ENCODE measurements at regions not wholly inside any gene's neighbourhood (a gene's known extent, or its start where the extent isn't known, plus 50 kb on each side); places are given as distances from the start of the nearest gene placed in this dataset.

- TF ChIP-seq CTCF (IDR thresholded peaks at IDR 0.05; ENCODE audit: low read depth, low read length), result no peak
- H3K36me3 ChIP-seq, result no peaks in the 10 kb centered on the region
- H3K4me1 ChIP-seq (ENCODE audit: low read depth), result no peaks in the 10 kb centered on the region
- H3K27me3 ChIP-seq, result no peaks in the 10 kb centered on the region
- DNase-seq (ENCODE audit: low read depth in 1 of 2, low spot score in 1 of 2), result peak in 1 of 2 donors; percentile 2
- H3K4me3 ChIP-seq, result no peak overlapping the region
- H3K27ac ChIP-seq, result no peak overlapping the region
- no peaks in the 10 kb centered on the region for H3K9me3 ChIP-seq (ENCODE audit: low read depth)
These were observed 2832.4 kb downstream of the PCDH9 start for GRCh38 chr13:64397701-64398100.

- Histone ChIP-seq H3K27ac (no peak overlapping the region), H3K36me3 (no peaks in the 10 kb centered on the region), H3K4me1 (ENCODE audit: low read depth) (no peaks in the 10 kb centered on the region), H3K27me3 (no peaks in the 10 kb centered on the region), H3K9me3 (ENCODE audit: low read depth) (no peaks in the 10 kb centered on the region), H3K4me3 (no peak overlapping the region)
- no peak for DNase-seq (ENCODE audit: low read depth in 1 of 2, low spot score in 1 of 2)
- no peak for TF ChIP-seq CTCF (IDR thresholded peaks at IDR 0.05; ENCODE audit: low read depth, low read length)
These were observed 2852.5 kb downstream of the PCDH9 start for GRCh38 chr13:64377606-64378005.

GRCh38 chr13:64371461-64371860, 2858.7 kb downstream of the PCDH9 start:
- Histone ChIP-seq H3K9me3 (ENCODE audit: low read depth) (no peaks in the 10 kb centered on the region), H3K36me3 (no peaks in the 10 kb centered on the region), H3K27me3 (no peaks in the 10 kb centered on the region), H3K4me1 (ENCODE audit: low read depth) (no peaks in the 10 kb centered on the region), H3K4me3 (no peak overlapping the region), H3K27ac (no peak overlapping the region)
- no peak for DNase-seq (ENCODE audit: low read depth in 1 of 2, low spot score in 1 of 2)
- TF ChIP-seq CTCF (IDR thresholded peaks at IDR 0.05; ENCODE audit: low read depth, low read length), result no peak

GRCh38 chr13:64371045-64371444, 2859.1 kb downstream of the PCDH9 start:
- H3K4me3 ChIP-seq, result no peak overlapping the region
- H3K36me3 ChIP-seq, result no peaks in the 10 kb centered on the region
- no peak for TF ChIP-seq CTCF (IDR thresholded peaks at IDR 0.05; ENCODE audit: low read depth, low read length)
- no peaks in the 10 kb centered on the region for H3K4me1 ChIP-seq (ENCODE audit: low read depth)
- no peaks in the 10 kb centered on the region for H3K27me3 ChIP-seq
- no peak for DNase-seq (ENCODE audit: low read depth in 1 of 2, low spot score in 1 of 2)
- H3K9me3 ChIP-seq (ENCODE audit: low read depth), result no peaks in the 10 kb centered on the region
- no peak overlapping the region for H3K27ac ChIP-seq

- Histone ChIP-seq H3K27ac (no peak overlapping the region), H3K4me3 (no peak overlapping the region), H3K4me1 (ENCODE audit: low read depth) (no peaks in the 10 kb centered on the region), H3K9me3 (ENCODE audit: low read depth) (no peaks in the 10 kb centered on the region), H3K27me3 (no peaks in the 10 kb centered on the region), H3K36me3 (no peaks in the 10 kb centered on the region)
- DNase-seq (ENCODE audit: low read depth in 1 of 2, low spot score in 1 of 2), result peak in 1 of 2 donors; percentile 6
- TF ChIP-seq CTCF (IDR thresholded peaks at IDR 0.05; ENCODE audit: low read depth, low read length), result no peak
These were observed 2861.0 kb downstream of the PCDH9 start for GRCh38 chr13:64369121-64369520.

GRCh38 chr13:64362564-64362963, 2867.6 kb downstream of the PCDH9 start:
- Histone ChIP-seq H3K27ac (no peak overlapping the region), H3K36me3 (no peaks in the 10 kb centered on the region), H3K9me3 (ENCODE audit: low read depth) (no peaks in the 10 kb centered on the region), H3K4me3 (no peak overlapping the region), H3K27me3 (no peaks in the 10 kb centered on the region), H3K4me1 (ENCODE audit: low read depth) (no peaks in the 10 kb centered on the region)
- TF ChIP-seq CTCF (IDR thresholded peaks at IDR 0.05; ENCODE audit: low read depth, low read length), result no peak
- DNase-seq (ENCODE audit: low read depth in 1 of 2, low spot score in 1 of 2), result no peak
